ENCODE measurements at regions not wholly inside any gene's neighbourhood (a gene's known extent, or its start where the extent isn't known, plus 50 kb on each side); places are given as distances from the start of the nearest gene placed in this dataset.

DNA sequence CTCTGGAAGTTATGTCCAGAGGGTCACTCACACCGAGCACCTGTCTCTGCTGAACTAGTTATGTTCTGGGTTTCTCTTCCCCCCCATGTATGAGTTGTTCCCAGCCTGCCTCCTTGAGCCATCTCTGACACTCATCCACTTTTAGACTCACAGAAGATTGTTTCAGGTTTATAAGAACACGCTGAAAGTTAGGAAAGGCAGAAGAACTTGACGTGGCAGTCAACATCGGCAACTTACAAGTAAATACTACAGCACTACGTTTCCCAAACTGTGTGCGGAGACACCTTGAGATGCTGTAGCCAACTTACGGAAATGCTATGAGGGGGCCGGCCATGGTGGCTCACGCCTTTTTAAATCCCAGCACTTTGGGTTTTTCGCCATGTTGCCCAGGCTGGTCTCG, 318.0 kb downstream of the ZNF621 start:
- TF ChIP-seq, protein P1, sequence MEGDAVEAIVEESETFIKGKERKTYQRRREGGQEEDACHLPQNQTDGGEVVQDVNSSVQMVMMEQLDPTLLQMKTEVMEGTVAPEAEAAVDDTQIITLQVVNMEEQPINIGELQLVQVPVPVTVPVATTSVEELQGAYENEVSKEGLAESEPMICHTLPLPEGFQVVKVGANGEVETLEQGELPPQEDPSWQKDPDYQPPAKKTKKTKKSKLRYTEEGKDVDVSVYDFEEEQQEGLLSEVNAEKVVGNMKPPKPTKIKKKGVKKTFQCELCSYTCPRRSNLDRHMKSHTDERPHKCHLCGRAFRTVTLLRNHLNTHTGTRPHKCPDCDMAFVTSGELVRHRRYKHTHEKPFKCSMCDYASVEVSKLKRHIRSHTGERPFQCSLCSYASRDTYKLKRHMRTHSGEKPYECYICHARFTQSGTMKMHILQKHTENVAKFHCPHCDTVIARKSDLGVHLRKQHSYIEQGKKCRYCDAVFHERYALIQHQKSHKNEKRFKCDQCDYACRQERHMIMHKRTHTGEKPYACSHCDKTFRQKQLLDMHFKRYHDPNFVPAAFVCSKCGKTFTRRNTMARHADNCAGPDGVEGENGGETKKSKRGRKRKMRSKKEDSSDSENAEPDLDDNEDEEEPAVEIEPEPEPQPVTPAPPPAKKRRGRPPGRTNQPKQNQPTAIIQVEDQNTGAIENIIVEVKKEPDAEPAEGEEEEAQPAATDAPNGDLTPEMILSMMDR (conservative IDR thresholded peaks at IDR 0.05) = no peak
- no peak overlapping the region for H3K4me3 Mint-ChIP-seq
- 96 to 99% methylated on average over 6 to 11 of the region's 11 CpGs for WGBS, 2 experiments (ENCODE audit: insufficient coverage in 1 of 2, insufficient read length in 1 of 2)
- no peaks in the 10 kb centered on the region for H3K9me3 Mint-ChIP-seq
- no peak overlapping the region for H3K9ac ChIP-seq (ENCODE audit: extremely low read depth, low read length, poor library complexity, severe bottlenecking)
- no peaks in the 10 kb centered on the region for H3K4me1 ChIP-seq (ENCODE audit: control insufficient read depth, insufficient read depth, low read length)
- no peak overlapping the region for H3K4me3 ChIP-seq (ENCODE audit: low read length)
- DNase-seq = no peak
- H3K27ac ChIP-seq (ENCODE audit: low read depth, low read length) = no peak overlapping the region
- H3K36me3 Mint-ChIP-seq (ENCODE audit: low read depth) = no peaks in the 10 kb centered on the region
- H3K27me3 Mint-ChIP-seq (ENCODE audit: insufficient read depth) = no peaks in the 10 kb centered on the region
- H3K36me3 ChIP-seq (ENCODE audit: control insufficient read depth, insufficient read depth, low read length) = no peaks in the 10 kb centered on the region
- H3K4me1 Mint-ChIP-seq = peaks cover 30% of the 10 kb centered on the region
- no peaks in the 10 kb centered on the region for H3K9me3 ChIP-seq (ENCODE audit: control insufficient read depth, low read length)
- no peak overlapping the region for H3K27ac Mint-ChIP-seq
- H3K27me3 ChIP-seq (ENCODE audit: control insufficient read depth, insufficient read depth, low read length, poor library complexity, severe bottlenecking) = no peaks in the 10 kb centered on the region

- no peak for DNase-seq
- WGBS, 2 experiments (ENCODE audit: insufficient coverage in 1 of 2, insufficient read length in 1 of 2) = 94 to 96% methylated on average over 2 of the region's 2 CpGs
- no peak overlapping the region for H3K27ac Mint-ChIP-seq
Measured at GRCh38 chr3:40843208-40843624, 318.5 kb downstream of the ZNF621 start.

DNA sequence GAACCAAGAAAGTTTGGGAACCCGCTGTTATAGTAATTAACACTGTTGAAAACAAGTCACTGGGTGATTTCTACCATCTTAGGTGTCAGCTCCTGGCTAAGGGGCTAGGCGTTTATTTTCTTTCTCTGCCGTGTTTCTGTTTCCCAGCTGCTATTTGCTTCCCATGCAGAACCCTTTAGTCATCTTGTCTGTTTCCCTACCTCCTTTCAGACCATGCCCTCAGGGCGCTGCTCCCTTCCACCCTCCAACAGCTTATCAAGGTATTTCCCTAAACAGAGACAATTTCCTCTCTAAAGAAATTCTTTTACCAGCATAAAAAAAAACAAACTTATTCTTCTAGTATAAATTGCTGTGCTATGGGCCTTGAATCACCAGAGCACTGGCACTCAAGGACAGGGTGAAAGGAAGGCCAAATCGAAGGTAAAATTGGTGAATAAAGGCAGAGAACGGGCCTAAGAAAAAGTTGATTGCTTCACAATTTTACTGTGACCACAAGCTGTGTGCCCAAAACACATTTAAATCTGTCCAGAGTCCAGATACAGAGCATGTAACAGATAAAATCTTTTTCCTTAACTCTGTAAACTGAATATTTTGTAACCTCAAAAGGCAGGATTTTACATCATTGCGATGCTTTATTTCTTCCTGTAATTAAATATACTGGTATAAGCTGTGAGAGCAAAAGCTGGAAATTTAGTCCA, 319.2 kb downstream of the ZNF621 start:
- DNase-seq = peak; percentile 58
- H3K4me1 Mint-ChIP-seq = peaks cover 30% of the 10 kb centered on the region

More at GRCh38 chr3:40843208-40843624, 318.5 kb downstream of the ZNF621 start:
- H3K36me3 ChIP-seq (ENCODE audit: control insufficient read depth, insufficient read depth, low read length) = no peaks in the 10 kb centered on the region
- no peaks in the 10 kb centered on the region for H3K9me3 ChIP-seq (ENCODE audit: control insufficient read depth, low read length)
- H3K4me1 ChIP-seq (ENCODE audit: control insufficient read depth, insufficient read depth, low read length) = no peaks in the 10 kb centered on the region
- H3K27me3 Mint-ChIP-seq (ENCODE audit: insufficient read depth) = no peaks in the 10 kb centered on the region
- no peak overlapping the region for H3K4me3 Mint-ChIP-seq
- H3K27me3 ChIP-seq (ENCODE audit: control insufficient read depth, insufficient read depth, low read length, poor library complexity, severe bottlenecking) = no peaks in the 10 kb centered on the region
- no peak overlapping the region for H3K27ac ChIP-seq (ENCODE audit: low read depth, low read length)
- TF ChIP-seq, protein P1 (conservative IDR thresholded peaks at IDR 0.05) = no peak
- no peaks in the 10 kb centered on the region for H3K9me3 Mint-ChIP-seq
- no peaks in the 10 kb centered on the region for H3K36me3 Mint-ChIP-seq (ENCODE audit: low read depth)
- H3K4me1 Mint-ChIP-seq = peaks cover 30% of the 10 kb centered on the region
- H3K4me3 ChIP-seq (ENCODE audit: low read length) = no peak overlapping the region
- no peak overlapping the region for H3K9ac ChIP-seq (ENCODE audit: extremely low read depth, low read length, poor library complexity, severe bottlenecking)

More for the DNA sequence above, 319.2 kb downstream of the ZNF621 start:
- no peak overlapping the region for H3K9ac ChIP-seq (ENCODE audit: extremely low read depth, low read length, poor library complexity, severe bottlenecking)
- no peaks in the 10 kb centered on the region for H3K4me1 ChIP-seq (ENCODE audit: control insufficient read depth, insufficient read depth, low read length)
- no peaks in the 10 kb centered on the region for H3K27me3 ChIP-seq (ENCODE audit: control insufficient read depth, insufficient read depth, low read length, poor library complexity, severe bottlenecking)
- H3K9me3 ChIP-seq (ENCODE audit: control insufficient read depth, low read length) = no peaks in the 10 kb centered on the region
- H3K27me3 Mint-ChIP-seq (ENCODE audit: insufficient read depth) = no peaks in the 10 kb centered on the region
- no peak overlapping the region for H3K4me3 ChIP-seq (ENCODE audit: low read length)
- no peak overlapping the region for H3K4me3 Mint-ChIP-seq
- WGBS, 2 experiments (ENCODE audit: insufficient coverage in 1 of 2, insufficient read length in 1 of 2) = 77 to 84% methylated on average over 6 to 7 of the region's 7 CpGs
- no peaks in the 10 kb centered on the region for H3K36me3 Mint-ChIP-seq (ENCODE audit: low read depth)
- peak overlapping the region; percentile 15 for H3K27ac Mint-ChIP-seq
- H3K9me3 Mint-ChIP-seq = no peaks in the 10 kb centered on the region
- TF ChIP-seq, protein P1 (conservative IDR thresholded peaks at IDR 0.05) = no peak
- H3K27ac ChIP-seq (ENCODE audit: low read depth, low read length) = peak overlapping the region; percentile 13
- H3K36me3 ChIP-seq (ENCODE audit: control insufficient read depth, insufficient read depth, low read length) = no peaks in the 10 kb centered on the region

All from endodermal cell (in vitro differentiated cells).